ENCODE measurements at regions not wholly inside any gene's neighbourhood (a gene's known extent, or its start where the extent isn't known, plus 50 kb on each side); places are given as distances from the start of the nearest gene placed in this dataset.

GRCh38 chr14:100657780-100658179 is 68.9 kb upstream of the DLK1 start (continued):
- no peak for TF ChIP-seq BCL3 (IDR thresholded peaks at IDR 0.05; ENCODE audit: borderline replicate concordance, insufficient read depth, low read depth, low read length, poor library complexity, severe bottlenecking)
- TF ChIP-seq E2F8 (IDR thresholded peaks at IDR 0.05; ENCODE audit: low read depth, partially characterized antibody), result no peak
- no peak for TF ChIP-seq SMAD1 (IDR thresholded peaks at IDR 0.05; ENCODE audit: low read depth, partially characterized antibody)

DNA sequence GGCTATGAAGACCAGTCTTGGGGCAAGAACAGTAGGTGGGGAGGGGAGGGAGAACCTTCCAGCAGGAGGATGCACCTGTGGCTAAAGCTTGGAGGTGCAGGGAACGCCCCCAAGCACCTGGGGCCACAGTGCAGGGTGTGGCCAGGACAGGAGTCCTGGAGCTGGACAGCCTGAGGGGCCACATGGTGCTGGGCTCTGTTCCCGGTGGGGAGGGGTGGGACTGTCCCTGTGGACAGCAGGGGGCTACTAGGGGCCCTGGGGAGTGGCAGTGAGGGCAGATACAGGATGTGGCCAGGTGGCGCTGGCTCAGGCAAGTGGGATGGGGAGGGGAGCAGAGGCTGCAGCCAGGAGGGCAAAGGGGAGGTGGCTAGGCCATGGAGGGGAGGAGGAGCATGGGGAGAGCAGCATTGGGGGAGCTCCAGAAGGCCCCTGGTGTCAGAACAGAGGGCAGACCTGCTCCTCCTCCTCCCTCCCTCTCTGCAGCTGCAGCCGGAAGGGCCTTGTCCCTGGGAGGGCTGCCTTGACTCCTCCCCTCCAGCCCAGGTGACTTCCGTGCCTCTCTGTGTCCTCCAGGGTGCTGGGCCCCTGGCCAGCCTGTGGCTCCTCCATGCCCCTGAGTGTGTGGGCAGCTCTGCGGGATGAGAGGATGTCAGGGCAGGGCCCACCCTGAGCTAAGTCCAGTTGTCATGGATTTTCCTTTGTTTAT is 68.4 kb upstream of the DLK1 start:
- H3K4me2 ChIP-seq (ENCODE audit: control insufficient read depth, insufficient read depth), result no peak overlapping the region
- DNase-seq (ENCODE audit: low read depth, low spot score) (no peak), ATAC-seq (no peak), FAIRE-seq (no peak)
- ChIA-PET SMC1A (ENCODE audit: uncharacterized antibody, unreplicated experiment) (interaction anchor here (1.4 kb wide), 1 partner anchor 971 kb away, joined by 3 read pairs; no protein-coding TSS in a partner anchor), CTCF (interaction anchor here (0.5 to 3.5 kb wide), 2 partner anchors 13 to 985 kb away, joined by 3 to 19 read pairs; no protein-coding TSS in a partner anchor), RAD21 (ENCODE audit: unreplicated experiment) (no interaction called here), POLR2A (no interaction called here)
- no peaks in the 10 kb centered on the region for H3K9me3 ChIP-seq (replicated peaks; ENCODE audit: control insufficient read depth, insufficient read depth, low read length)
- H3K36me3 ChIP-seq (ENCODE audit: control insufficient read depth in 2 of 2, insufficient read depth in 2 of 2, low read length in 1 of 2), result no peaks in the 10 kb centered on the region
- 13% methylated on average over 6 of the region's 6 CpGs for WGBS (ENCODE audit: insufficient coverage, insufficient replicate concordance, low lambda C conversion rate, missing lambda C conversion rate)
- no peak overlapping the region for H2AFZ ChIP-seq (ENCODE audit: control insufficient read depth, low read depth, low read length)
- H3K9ac ChIP-seq (ENCODE audit: control insufficient read depth, insufficient read depth, low read length), result no peak overlapping the region
- H3K27me3 ChIP-seq (replicated peaks in 1 of 2; ENCODE audit: control insufficient read depth in 2 of 2, insufficient read depth in 2 of 2, low read length in 1 of 2), result no peaks in the 10 kb centered on the region; a peak in 1 of 4 replicates
- BruUV-seq (replicated peaks), result no TSS peak
- no peaks in the 10 kb centered on the region for H3K79me2 ChIP-seq (ENCODE audit: control insufficient read depth, insufficient read depth, low read length)
- in situ Hi-C loops (cut with MboI) (no loop called here), intact Hi-C loops (cut with micrococcal nuclease; ENCODE audit: unreplicated experiment) (no loop called here)
- TF ChIP-seq SUPT20H (IDR thresholded peaks at IDR 0.05; ENCODE audit: borderline replicate concordance, control insufficient read depth, low read depth, low read length) (no peak), BCL3 (IDR thresholded peaks at IDR 0.05; ENCODE audit: borderline replicate concordance, insufficient read depth, low read depth, low read length, poor library complexity, severe bottlenecking) (no peak), NR2C1 (IDR thresholded peaks at IDR 0.05) (no peak)
- H3K27ac ChIP-seq (ENCODE audit: control insufficient read depth, insufficient read depth), result no peak overlapping the region
- no peaks in the 10 kb centered on the region for H4K20me1 ChIP-seq (ENCODE audit: control insufficient read depth, insufficient read depth)
- no peak overlapping the region for H3K4me3 ChIP-seq
- H3K4me1 ChIP-seq (ENCODE audit: control insufficient read depth, insufficient read depth, low read length), result peaks cover 8% of the 10 kb centered on the region; the same call in 1 of the 2 replicates
